GM10266 (cell line): ENCODE measurements at regions not wholly inside any gene's neighbourhood (a gene's known extent, or its start where the extent isn't known, plus 50 kb on each side); places are given as distances from the start of the nearest gene placed in this dataset.

Experiments
- DNase-seq: peaks from one replicate; pipeline ENCODE4 v3.0.0; 2012; ENCODE audit errors: extremely low spot score
- TF ChIP-seq, protein P1 (sequence below): IDR thresholded peaks from 2 replicates; pipeline ENCODE4 v1.5.1; 2012; ENCODE audit warnings: mild to moderate bottlenecking, low read depth; ENCODE audit not compliant: control insufficient read depth, insufficient read depth; ENCODE audit errors: missing control alignments

DNA sequence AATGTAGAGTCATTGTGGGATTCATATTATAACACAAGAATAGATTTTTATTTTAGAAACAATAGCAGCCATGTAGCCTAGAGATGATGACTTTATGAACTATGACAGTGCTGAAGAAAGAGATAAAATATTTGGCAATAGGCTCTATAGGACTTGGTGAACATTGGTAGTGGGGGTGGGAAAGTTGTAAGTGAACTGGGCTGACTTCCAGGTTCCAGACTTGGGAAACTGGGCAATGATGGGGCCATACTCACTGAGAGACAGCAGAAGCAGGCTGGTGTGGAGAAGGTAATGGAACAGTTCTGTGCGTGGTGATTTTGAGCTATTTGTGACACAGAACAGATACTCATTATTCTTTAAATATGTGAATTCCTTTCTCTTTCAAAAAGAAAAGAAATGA, 470.3 kb upstream of the HNRNPA3 start:
- TF ChIP-seq, protein P1, sequence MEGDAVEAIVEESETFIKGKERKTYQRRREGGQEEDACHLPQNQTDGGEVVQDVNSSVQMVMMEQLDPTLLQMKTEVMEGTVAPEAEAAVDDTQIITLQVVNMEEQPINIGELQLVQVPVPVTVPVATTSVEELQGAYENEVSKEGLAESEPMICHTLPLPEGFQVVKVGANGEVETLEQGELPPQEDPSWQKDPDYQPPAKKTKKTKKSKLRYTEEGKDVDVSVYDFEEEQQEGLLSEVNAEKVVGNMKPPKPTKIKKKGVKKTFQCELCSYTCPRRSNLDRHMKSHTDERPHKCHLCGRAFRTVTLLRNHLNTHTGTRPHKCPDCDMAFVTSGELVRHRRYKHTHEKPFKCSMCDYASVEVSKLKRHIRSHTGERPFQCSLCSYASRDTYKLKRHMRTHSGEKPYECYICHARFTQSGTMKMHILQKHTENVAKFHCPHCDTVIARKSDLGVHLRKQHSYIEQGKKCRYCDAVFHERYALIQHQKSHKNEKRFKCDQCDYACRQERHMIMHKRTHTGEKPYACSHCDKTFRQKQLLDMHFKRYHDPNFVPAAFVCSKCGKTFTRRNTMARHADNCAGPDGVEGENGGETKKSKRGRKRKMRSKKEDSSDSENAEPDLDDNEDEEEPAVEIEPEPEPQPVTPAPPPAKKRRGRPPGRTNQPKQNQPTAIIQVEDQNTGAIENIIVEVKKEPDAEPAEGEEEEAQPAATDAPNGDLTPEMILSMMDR, result no peak
- DNase-seq, result no peak

DNA sequence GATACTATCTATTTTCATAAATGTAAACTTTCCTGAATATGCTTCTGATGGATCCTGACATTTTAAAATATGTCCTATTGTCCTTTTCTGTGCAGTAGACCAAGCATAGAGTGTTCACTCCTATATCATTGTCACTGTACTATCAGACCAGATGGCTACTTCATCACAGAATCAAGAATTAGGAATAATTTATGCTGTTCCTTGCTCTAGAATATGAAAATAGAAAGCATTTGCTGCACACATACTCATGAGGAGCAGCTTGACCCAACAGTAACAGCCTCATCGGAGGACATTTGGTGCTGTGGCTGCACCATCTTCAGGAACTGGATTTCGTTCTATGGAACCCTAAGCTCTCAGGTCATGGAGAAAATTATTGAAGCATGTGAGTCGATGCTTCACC, 468.9 kb upstream of the HNRNPA3 start:
- DNase-seq, result no peak
- TF ChIP-seq, protein P1, result no peak

DNA sequence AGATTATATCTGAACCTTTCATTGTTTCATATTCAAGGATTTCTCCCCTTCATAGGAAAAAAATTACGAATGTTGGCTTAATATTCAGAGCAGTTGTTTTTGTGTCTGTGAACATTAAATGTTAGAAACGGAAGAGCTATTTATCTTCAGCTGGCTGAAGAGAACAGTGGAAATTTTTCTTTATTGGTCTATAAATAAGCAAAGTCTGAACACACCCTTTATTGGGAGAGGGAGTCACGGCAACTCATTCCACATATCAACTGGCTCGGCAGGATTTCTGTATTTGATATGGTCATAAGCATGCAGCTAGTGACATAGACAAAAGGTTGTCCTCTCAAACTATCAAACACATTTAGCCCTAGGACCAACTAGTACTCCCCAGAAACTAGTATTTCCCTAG, 468.4 kb upstream of the HNRNPA3 start:
- TF ChIP-seq, protein P1, result no peak
- DNase-seq, result no peak

DNA sequence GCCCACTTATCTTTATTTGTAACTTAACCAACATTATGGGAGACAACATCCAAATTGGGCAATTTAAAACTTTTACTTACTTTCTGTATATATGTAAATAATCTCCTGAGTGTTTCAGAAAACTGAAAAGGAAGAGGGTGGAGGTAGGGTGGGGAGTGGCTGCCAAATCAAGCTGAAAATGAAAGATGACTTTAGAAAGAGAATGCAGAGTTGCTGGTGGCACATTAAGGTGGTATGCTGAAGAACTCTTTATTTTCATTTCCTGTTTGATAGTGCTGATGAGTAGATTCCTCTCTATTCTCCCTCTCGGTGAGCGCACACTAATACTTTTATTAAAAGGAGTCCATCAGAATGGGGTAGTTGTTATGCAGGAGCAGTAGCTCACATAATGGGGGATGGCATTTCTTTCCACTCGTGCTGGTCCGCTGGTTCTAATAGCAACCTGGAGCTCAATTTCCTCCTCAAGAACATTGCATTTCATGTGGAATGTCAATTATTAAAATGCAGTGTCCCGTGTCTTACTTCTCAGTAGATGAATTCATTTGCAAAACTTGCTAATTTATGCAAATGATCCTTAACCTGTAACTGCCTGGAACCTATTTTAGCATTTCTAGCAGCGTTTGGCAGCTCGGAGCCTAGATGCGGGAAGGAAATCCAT, 466.9 kb upstream of the HNRNPA3 start:
- TF ChIP-seq, protein P1, result no peak
- no peak for DNase-seq

DNA sequence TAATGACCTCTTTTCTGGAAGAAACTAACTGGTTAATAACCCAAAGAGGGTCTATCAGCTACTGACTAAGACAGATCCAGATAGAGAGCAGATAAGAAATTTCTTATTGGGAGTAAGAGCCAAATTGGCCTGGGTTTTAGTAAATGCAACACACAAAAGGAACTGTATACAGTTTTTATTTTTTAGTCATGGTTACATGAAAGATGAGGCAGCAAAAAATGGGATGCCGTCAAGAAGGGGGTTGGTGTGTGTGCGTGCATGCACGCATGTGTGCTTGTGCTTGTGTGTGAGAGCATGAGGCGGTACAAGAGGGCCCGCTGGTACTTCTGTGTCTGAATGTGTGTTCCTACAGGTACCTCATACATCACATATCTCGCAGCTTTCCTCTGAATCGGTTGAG, 466.2 kb upstream of the HNRNPA3 start:
- TF ChIP-seq, protein P1, result no peak
- DNase-seq, result no peak

DNA sequence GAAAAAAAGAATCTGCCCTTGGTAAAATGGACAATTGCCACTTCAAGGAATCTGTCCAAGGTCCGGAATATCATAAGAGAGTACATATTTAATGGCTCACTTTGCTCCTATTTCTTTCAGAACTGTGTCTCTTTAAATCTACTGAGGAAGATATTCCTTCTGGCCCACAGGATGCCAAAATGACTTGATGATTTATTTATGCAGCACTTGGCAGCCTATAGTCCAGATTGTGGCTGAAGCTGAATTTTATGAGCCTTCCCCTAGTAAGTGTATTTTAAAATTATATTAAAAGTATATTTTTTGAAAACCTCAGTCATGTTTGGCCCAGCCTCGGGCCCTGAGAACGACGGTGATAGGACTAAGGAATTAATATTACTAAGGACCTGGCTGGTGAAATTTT, 465.1 kb upstream of the HNRNPA3 start:
- no peak for DNase-seq
- TF ChIP-seq, protein P1, result no peak

DNA sequence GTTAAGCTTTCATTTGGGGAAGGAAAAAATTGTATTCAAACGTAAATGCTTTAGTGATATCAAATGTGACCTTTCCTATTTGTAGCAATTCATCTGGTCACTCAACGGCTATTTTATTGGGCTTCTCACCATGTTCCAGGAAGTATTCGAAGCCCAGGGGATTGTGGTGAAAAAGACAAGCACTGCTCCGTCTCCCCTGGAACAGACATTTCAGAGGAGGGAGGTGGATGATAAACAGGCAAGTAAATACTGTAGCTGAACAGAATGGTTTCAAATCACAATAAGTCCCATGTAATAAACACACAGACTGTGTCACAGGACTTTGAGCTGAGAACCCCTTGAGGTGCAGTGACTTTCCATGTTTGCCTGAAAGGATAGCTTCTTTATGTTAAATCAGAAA, 464.7 kb upstream of the HNRNPA3 start:
- TF ChIP-seq, protein P1, result no peak

More for the DNA sequence above, 464.7 kb upstream of the HNRNPA3 start:
- DNase-seq, result no peak
